Left lung (tissue), 4 donors: ENCODE measurements at regions not wholly inside any gene's neighbourhood (a gene's known extent, or its start where the extent isn't known, plus 50 kb on each side); places are given as distances from the start of the nearest gene placed in this dataset.
"Not testable (repeated sequence)": the region's sequence is repeated elsewhere in the genome, so short reads cannot be mapped to it uniquely, and the experiment has no call there.

Experiments
- ATAC-seq: fragments of 200-7000 bp; cut with Tn5 transposase; one replicate; pipeline ENCODE4 v1.9.1; 2020; ENCODE audit warnings: moderate library complexity
- DNase-seq, 4 donors: peaks; one replicate each; pipeline ENCODE4 v3.0.0-alpha.2; 2013 to 2020
- H3K27ac ChIP-seq, 2 donors: fragments of 200-600 bp; sonication (generic) in 1 of 2; one replicate each; pipeline versions ENCODE4 v1.5.0 to v1.8.0; 2020 to 2021
- H3K27me3 ChIP-seq, 2 donors: fragments of 200-600 bp; sonication (generic) in 1 of 2; one replicate each; pipeline versions ENCODE4 v1.5.0 to v1.8.0; 2020 to 2021
- H3K36me3 ChIP-seq, 2 donors: fragments of 200-600 bp; sonication (generic) in 1 of 2; one replicate each; pipeline versions ENCODE4 v1.5.0 to v1.8.0; 2020 to 2021
- H3K4me1 ChIP-seq, 2 donors: fragments of 200-600 bp; one replicate each; pipeline ENCODE4 v1.8.0; 2021
- H3K4me3 ChIP-seq, 2 donors: fragments of 200-600 bp; sonication (generic) in 1 of 2; one replicate each; pipeline versions ENCODE4 v1.5.0 to v1.8.0; 2020 to 2021; ENCODE audit warnings: mild to moderate bottlenecking in 1 of 2
- H3K9me3 ChIP-seq, 2 donors: fragments of 200-600 bp; sonication (generic) in 1 of 2; one replicate each; pipeline versions ENCODE4 v1.5.0 to v1.8.0; 2020 to 2021
- CTCF ChIP-seq, 2 donors: fragments of 200-600 bp; sonication (generic) in 1 of 2; IDR thresholded peaks; one replicate each; pipeline versions ENCODE4 v1.5.0 to v1.8.0; 2021; ENCODE audit warnings: antibody characterized with exemption in 2 of 2
- intact Hi-C, 2 donors: fragments of 100-400 bp; cut with DNase I; formaldehyde crosslinking; loops; one replicate each; pipeline versions ENCODE4 v1.11.2 to v1.14.2; 2022
- donor health status: DM: no; HTN: yes; CAD: no.
- donor health status: DM: no; HTN: no; CAD: no.

- DNase-seq (no peak), ATAC-seq (no peak)
- TF ChIP-seq CTCF (IDR thresholded peaks at IDR 0.05): no peak
- Histone ChIP-seq H3K27ac (no peak overlapping the region), H3K4me1 (peaks cover 4 to 10% of the 10 kb centered on the region in 2 donors), H3K4me3 (no peak overlapping the region), H3K36me3 (no peaks in the 10 kb centered on the region), H3K27me3 (no peaks in the 10 kb centered on the region), H3K9me3 (no peaks in the 10 kb centered on the region)
- intact Hi-C loops: no loop called here
Observed at GRCh38 chr2:65577654-65578053, 145.3 kb upstream of the SPRED2 start.

GRCh38 chr2:65576861-65577601, 144.6 kb upstream of the SPRED2 start:
- Histone ChIP-seq H3K9me3 (no peaks in the 10 kb centered on the region), H3K4me3 (no peak overlapping the region), H3K27me3 (no peaks in the 10 kb centered on the region), H3K27ac (peak overlapping the region in 1 of 2 donors; percentile 23), H3K36me3 (no peaks in the 10 kb centered on the region), H3K4me1 (peaks cover 4 to 10% of the 10 kb centered on the region in 2 donors)
- intact Hi-C loops: no loop called here
- peak; percentile 62 for ATAC-seq
- TF ChIP-seq CTCF (IDR thresholded peaks at IDR 0.05): no peak
- DNase-seq: no peak

GRCh38 chr2:65576278-65576677, 143.9 kb upstream of the SPRED2 start:
- Histone ChIP-seq H3K27me3 (no peaks in the 10 kb centered on the region), H3K4me1 (peaks cover 4 to 10% of the 10 kb centered on the region in 2 donors), H3K9me3 (no peaks in the 10 kb centered on the region), H3K27ac (peak overlapping the region in 1 of 2 donors; percentile 23), H3K4me3 (no peak overlapping the region), H3K36me3 (no peaks in the 10 kb centered on the region)
- no peak for DNase-seq
- ATAC-seq: no peak
- intact Hi-C loops: no loop called here
- no peak for TF ChIP-seq CTCF (IDR thresholded peaks at IDR 0.05)

GRCh38 chr2:65574993-65575392, 142.6 kb upstream of the SPRED2 start:
- Histone ChIP-seq H3K36me3 (no peaks in the 10 kb centered on the region), H3K27me3 (no peaks in the 10 kb centered on the region), H3K4me1 (peaks cover 4 to 10% of the 10 kb centered on the region in 2 donors), H3K9me3 (no peaks in the 10 kb centered on the region), H3K4me3 (no peak overlapping the region), H3K27ac (no peak overlapping the region)
- intact Hi-C loops: no loop called here
- no peak for DNase-seq
- ATAC-seq: no peak
- TF ChIP-seq CTCF (IDR thresholded peaks at IDR 0.05): no peak

GRCh38 chr2:65568656-65569440, 136.4 kb upstream of the SPRED2 start:
- H3K4me1 ChIP-seq, intact Hi-C loops, ATAC-seq, H3K9me3 ChIP-seq, H3K36me3 ChIP-seq, DNase-seq, H3K4me3 ChIP-seq, H3K27ac ChIP-seq, H3K27me3 ChIP-seq: not testable (repeated sequence)
